ENCODE measurements at regions not wholly inside any gene's neighbourhood (a gene's known extent, or its start where the extent isn't known, plus 50 kb on each side); places are given as distances from the start of the nearest gene placed in this dataset.
"Not testable (repeated sequence)": the region's sequence is repeated elsewhere in the genome, so short reads cannot be mapped to it uniquely, and the experiment has no call there.

- TF ChIP-seq CTCF (IDR thresholded peaks at IDR 0.05; ENCODE audit: low read depth, low read length), result no peak
- ChIA-PET CTCF (no interaction called here), POLR2A (no interaction called here)
- no peak overlapping the region for H3K27ac ChIP-seq (ENCODE audit: low read depth, low read length)
- H3K27me3 ChIP-seq (ENCODE audit: control insufficient read depth, insufficient read depth, low read length), result no peaks in the 10 kb centered on the region
- no peak overlapping the region for H3K4me3 ChIP-seq (ENCODE audit: low read depth, low read length)
- DNase-seq (ENCODE audit: low read depth, low spot score), result no peak
- H3K9me3 ChIP-seq (ENCODE audit: control insufficient read depth, insufficient read depth, low read length), result no peaks in the 10 kb centered on the region
These were observed 886.2 kb upstream of the NRXN1 start for GRCh38 chr2:51918113-51918512.

GRCh38 chr2:51903728-51904127 lies 871.8 kb upstream of the NRXN1 start:
- H3K4me3 ChIP-seq (ENCODE audit: low read depth, low read length), result no peak overlapping the region
- H3K27me3 ChIP-seq (ENCODE audit: control insufficient read depth, insufficient read depth, low read length), result no peaks in the 10 kb centered on the region
- no peak for TF ChIP-seq CTCF (IDR thresholded peaks at IDR 0.05; ENCODE audit: low read depth, low read length)
- H3K9me3 ChIP-seq (ENCODE audit: control insufficient read depth, insufficient read depth, low read length), result no peaks in the 10 kb centered on the region
- ChIA-PET POLR2A (no interaction called here), CTCF (interaction anchor here (0.6 kb wide), 1 partner anchor 46 kb away, joined by 3 read pairs; no protein-coding TSS in a partner anchor)
- DNase-seq (ENCODE audit: low read depth, low spot score), result no peak
- H3K27ac ChIP-seq (ENCODE audit: low read depth, low read length), result no peak overlapping the region

GRCh38 chr2:51899643-51900042 lies 867.7 kb upstream of the NRXN1 start:
- Histone ChIP-seq H3K27me3 (ENCODE audit: control insufficient read depth, insufficient read depth, low read length) (no peaks in the 10 kb centered on the region), H3K9me3 (ENCODE audit: control insufficient read depth, insufficient read depth, low read length) (no peaks in the 10 kb centered on the region), H3K27ac (ENCODE audit: low read depth, low read length) (no peak overlapping the region), H3K4me3 (ENCODE audit: low read depth, low read length) (no peak overlapping the region)
- no peak for TF ChIP-seq CTCF (IDR thresholded peaks at IDR 0.05; ENCODE audit: low read depth, low read length)
- CTCF ChIA-PET, result no interaction called here
- POLR2A ChIA-PET, result no interaction called here
- no peak for DNase-seq (ENCODE audit: low read depth, low spot score)

- POLR2A ChIA-PET; DNase-seq (ENCODE audit: low read depth, low spot score); H3K9me3 ChIP-seq (ENCODE audit: control insufficient read depth, insufficient read depth, low read length); H3K4me3 ChIP-seq (ENCODE audit: low read depth, low read length); H3K27me3 ChIP-seq (ENCODE audit: control insufficient read depth, insufficient read depth, low read length); H3K27ac ChIP-seq (ENCODE audit: low read depth, low read length): not testable (repeated sequence)
- CTCF ChIA-PET, result interaction anchor here (0.9 kb wide), 1 partner anchor 17 kb away, joined by 3 read pairs; no protein-coding TSS in a partner anchor
These were observed 862.7 kb upstream of the NRXN1 start for GRCh38 chr2:51894584-51894983.

- Histone ChIP-seq H3K9me3 (ENCODE audit: control insufficient read depth, insufficient read depth, low read length) (peaks cover 8% of the 10 kb centered on the region; the same call in 1 of the 2 replicates), H3K4me3 (ENCODE audit: low read depth, low read length) (no peak overlapping the region), H3K27ac (ENCODE audit: low read depth, low read length) (no peak overlapping the region), H3K27me3 (ENCODE audit: control insufficient read depth, insufficient read depth, low read length) (no peaks in the 10 kb centered on the region)
- no peak for DNase-seq (ENCODE audit: low read depth, low spot score)
- TF ChIP-seq CTCF (IDR thresholded peaks at IDR 0.05; ENCODE audit: low read depth, low read length), result no peak
- POLR2A ChIA-PET, result no interaction called here
- CTCF ChIA-PET, result no interaction called here
These were observed 856.2 kb upstream of the NRXN1 start for GRCh38 chr2:51888120-51888519.

GRCh38 chr2:51881673-51882072 lies 849.7 kb upstream of the NRXN1 start:
- no peak overlapping the region for H3K27ac ChIP-seq (ENCODE audit: low read depth, low read length)
- no peaks in the 10 kb centered on the region for H3K27me3 ChIP-seq (ENCODE audit: control insufficient read depth, insufficient read depth, low read length)
- ChIA-PET CTCF (no interaction called here), POLR2A (no interaction called here)
- no peak overlapping the region for H3K4me3 ChIP-seq (ENCODE audit: low read depth, low read length)
- H3K9me3 ChIP-seq (ENCODE audit: control insufficient read depth, insufficient read depth, low read length), result 0 out of 2 replicates have a peak, but pooled peaks cover 3% of the 10 kb centered on the region
- DNase-seq (ENCODE audit: low read depth, low spot score), result no peak
- no peak for TF ChIP-seq CTCF (IDR thresholded peaks at IDR 0.05; ENCODE audit: low read depth, low read length)

All from AG04450 (cell line).